ENCODE measurements at regions not wholly inside any gene's neighbourhood (a gene's known extent, or its start where the extent isn't known, plus 50 kb on each side); places are given as distances from the start of the nearest gene placed in this dataset.

- TF ChIP-seq ZNF274 (IDR thresholded peaks at IDR 0.05; ENCODE audit: low read depth, low read length), result no peak
- TF ChIP-seq YY1 (IDR thresholded peaks at IDR 0.05; ENCODE audit: insufficient read depth, insufficient read length), result no peak
- no peak for TF ChIP-seq SUZ12 (IDR thresholded peaks at IDR 0.05; ENCODE audit: extremely low read depth, insufficient read depth, insufficient read length)
These were observed 206.0 kb downstream of the HHIP start for GRCh38 chr4:144851948-144852347.

Measured in NT2/D1 (cell line).